HEK293 (cell line): ENCODE measurements at regions not wholly inside any gene's neighbourhood (a gene's known extent, or its start where the extent isn't known, plus 50 kb on each side); places are given as distances from the start of the nearest gene placed in this dataset.
A peak's percentile ranks its signal among the peaks of the same experiment; 100 is the strongest.
"Not testable (repeated sequence)": the region's sequence is repeated elsewhere in the genome, so short reads cannot be mapped to it uniquely, and the experiment has no call there.

ENCODE experiments used
- CTCF ChIA-PET: fragments of 350-600 bp; formaldehyde crosslinking; extraction: SDS; loops from one replicate; lab custom pipeline; 2021; ENCODE audit warnings: antibody characterized with exemption; lab: Yijun Ruan, JAX
- POLR2A ChIA-PET: fragments of 300-600 bp; formaldehyde crosslinking; extraction: SDS; loops from one replicate; lab custom pipeline; 2020; ENCODE audit warnings: antibody characterized with exemption, inconsistent platforms; lab: Yijun Ruan, JAX
- H3K27ac ChIP-seq: fragments of 200-500 bp; sonication (Bioruptor generic); 2 replicates; pipeline ENCODE4 v1.5.1; 2014; ENCODE audit warnings: low read depth, low read length, control low read depth, inconsistent platforms; ENCODE audit errors: extremely low read depth
- H3K36me3 ChIP-seq, 2 experiments: fragments of 200-500 bp in 1 of 2; sonication (Bioruptor generic) in 1 of 2; 1 replicate in 1 of 2; 2 replicates in 1 of 2; pipeline ENCODE4 v1.5.1; 2014 to 2017; ENCODE audit warnings: inconsistent platforms in 2 of 2, low read length in 2 of 2; ENCODE audit not compliant: control insufficient read depth in 2 of 2, insufficient read depth in 1 of 2
- H3K4me1 ChIP-seq: fragments of 200-500 bp; sonication (Bioruptor generic); 2 replicates; pipeline ENCODE4 v1.5.1; 2014; ENCODE audit warnings: mild to moderate bottlenecking, low read length, inconsistent platforms; ENCODE audit not compliant: control insufficient read depth, insufficient read depth
- H3K4me3 ChIP-seq: 2 replicates; pipeline ENCODE4 v1.5.1; 2011; ENCODE audit warnings: low read depth, mild to moderate bottlenecking, control low read depth, low read length, moderate library complexity
- H3K9me3 ChIP-seq: fragments of 200-500 bp; sonication (Bioruptor generic); 2 replicates; pipeline ENCODE4 v1.5.1; 2014; ENCODE audit warnings: low read depth, low read length, inconsistent platforms; ENCODE audit not compliant: control insufficient read depth, insufficient read depth
- MEIS1 ChIP-seq: sonication (generic); formaldehyde crosslinking; IDR thresholded peaks from 2 replicates; pipeline ENCODE4 v1.8.1; 2022; ENCODE audit warnings: missing genetic modification reagents, mild to moderate bottlenecking, borderline replicate concordance
- SETDB1 ChIP-seq: IDR thresholded peaks from one replicate; pipeline ENCODE4 v1.6.1; 2017; ENCODE audit warnings: mild to moderate bottlenecking, low read length, moderate library complexity, mixed read lengths; ENCODE audit not compliant: insufficient read length
- TRIM28 ChIP-seq: IDR thresholded peaks from 2 replicates; pipeline ENCODE4 v1.6.1; 2011; ENCODE audit warnings: low read length, control low read depth, borderline replicate concordance
- WT1 ChIP-seq: fragments of 450-650 bp; formaldehyde crosslinking; IDR thresholded peaks from 2 replicates; pipeline ENCODE4 v1.5.1; 2016; ENCODE audit warnings: missing biosample characterization, missing genetic modification characterization
- ZBTB17 ChIP-seq: fragments of 450-650 bp; formaldehyde crosslinking; IDR thresholded peaks from 2 replicates; pipeline ENCODE4 v1.5.1; 2016; ENCODE audit warnings: missing biosample characterization, missing genetic modification characterization
- ZBTB7A ChIP-seq: fragments of 450-650 bp; formaldehyde crosslinking; IDR thresholded peaks from 2 replicates; pipeline ENCODE4 v1.5.1; 2016; ENCODE audit warnings: low read depth, missing biosample characterization, missing genetic modification characterization
- ZIC2 ChIP-seq: fragments of 450-650 bp; formaldehyde crosslinking; IDR thresholded peaks from 2 replicates; pipeline ENCODE4 v1.5.1; 2016; ENCODE audit warnings: missing biosample characterization, missing genetic modification characterization
- ZNF266 ChIP-seq: fragments of 450-650 bp; formaldehyde crosslinking; IDR thresholded peaks from 2 replicates; pipeline ENCODE4 v1.5.1; 2016; ENCODE audit warnings: missing biosample characterization, missing genetic modification characterization, low read depth
- ZNF335 ChIP-seq: fragments of 450-650 bp; formaldehyde crosslinking; conservative IDR thresholded peaks from 2 replicates; pipeline ENCODE4 v1.5.1; 2016; ENCODE audit warnings: missing biosample characterization, missing genetic modification characterization
- ZNF37A ChIP-seq: fragments of 450-650 bp; IDR thresholded peaks from 2 replicates; pipeline ENCODE4 v1.5.1; 2018; ENCODE audit warnings: missing biosample characterization, missing genetic modification characterization
- ZNF544 ChIP-seq: fragments of 450-650 bp; formaldehyde crosslinking; IDR thresholded peaks from 2 replicates; pipeline ENCODE4 v1.5.0; 2017; ENCODE audit warnings: missing biosample characterization, missing genetic modification characterization
- ZNF610 ChIP-seq: fragments of 450-650 bp; formaldehyde crosslinking; IDR thresholded peaks from 2 replicates; pipeline ENCODE4 v1.5.1; 2016; ENCODE audit warnings: missing biosample characterization, missing genetic modification characterization, borderline replicate concordance
- ZNF670 ChIP-seq: fragments of 450-650 bp; formaldehyde crosslinking; IDR thresholded peaks from 2 replicates; pipeline ENCODE4 v1.5.1; 2016; ENCODE audit warnings: missing biosample characterization, missing genetic modification characterization, low read depth
- TF ChIP-seq, protein P1 (sequence below): fragments of 450-650 bp; formaldehyde crosslinking; IDR thresholded peaks from 2 replicates; pipeline ENCODE4 v1.5.1; 2016; ENCODE audit warnings: missing biosample characterization, missing genetic modification characterization, low read depth
- TF ChIP-seq, protein P2 (sequence below): fragments of 450-650 bp; IDR thresholded peaks from 2 replicates; pipeline ENCODE4 v1.5.1; 2018; ENCODE audit warnings: missing biosample characterization, mild to moderate bottlenecking, missing genetic modification characterization
- TF ChIP-seq, protein P3 (sequence below): fragments of 450-650 bp; formaldehyde crosslinking; IDR thresholded peaks from 2 replicates; pipeline ENCODE4 v1.5.1; 2016; ENCODE audit warnings: missing biosample characterization, missing genetic modification characterization
- TF ChIP-seq, protein P4 (sequence below): fragments of 450-650 bp; formaldehyde crosslinking; IDR thresholded peaks from 2 replicates; pipeline ENCODE4 v1.5.1; 2016; ENCODE audit warnings: missing biosample characterization, missing genetic modification characterization, borderline replicate concordance

DNA sequence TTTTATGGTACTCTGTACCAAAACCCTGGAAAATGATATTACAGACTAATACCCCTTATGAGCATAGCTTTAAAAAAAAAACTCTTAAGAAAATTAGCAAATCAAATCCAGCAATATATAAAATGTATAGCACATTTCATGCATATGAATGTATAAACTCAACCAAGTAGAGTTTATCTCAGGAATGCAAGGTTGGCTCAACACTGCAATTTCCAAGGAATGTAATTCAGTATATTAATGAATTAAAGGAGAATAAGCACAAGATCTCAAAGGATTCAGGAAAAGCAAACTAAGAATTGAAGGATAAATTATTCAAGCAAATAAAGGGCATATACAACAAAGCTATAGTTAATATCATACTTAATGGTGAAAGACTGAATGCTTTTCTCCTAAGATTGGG lies 61.9 kb upstream of the RPL38 start:
- Histone ChIP-seq H3K4me3 (no peak overlapping the region), H3K27ac (no peak overlapping the region), H3K36me3 (no peaks in the 10 kb centered on the region), H3K9me3 (peaks cover 4% of the 10 kb centered on the region), H3K4me1 (no peaks in the 10 kb centered on the region)
- POLR2A ChIA-PET, result interaction anchor here (0.6 kb wide), 1 partner anchor 55 kb away, joined by 5 read pairs; no protein-coding TSS in a partner anchor
- CTCF ChIA-PET, result interaction anchor here (1.4 kb wide), 1 partner anchor 52 kb away, joined by 8 read pairs; no protein-coding TSS in a partner anchor
- TF ChIP-seq ZIC2, result no peak
- peak; percentile 60 for TF ChIP-seq SETDB1
- TF ChIP-seq ZNF37A (tag by site-specific recombination), result no peak
- TF ChIP-seq, protein P1, sequence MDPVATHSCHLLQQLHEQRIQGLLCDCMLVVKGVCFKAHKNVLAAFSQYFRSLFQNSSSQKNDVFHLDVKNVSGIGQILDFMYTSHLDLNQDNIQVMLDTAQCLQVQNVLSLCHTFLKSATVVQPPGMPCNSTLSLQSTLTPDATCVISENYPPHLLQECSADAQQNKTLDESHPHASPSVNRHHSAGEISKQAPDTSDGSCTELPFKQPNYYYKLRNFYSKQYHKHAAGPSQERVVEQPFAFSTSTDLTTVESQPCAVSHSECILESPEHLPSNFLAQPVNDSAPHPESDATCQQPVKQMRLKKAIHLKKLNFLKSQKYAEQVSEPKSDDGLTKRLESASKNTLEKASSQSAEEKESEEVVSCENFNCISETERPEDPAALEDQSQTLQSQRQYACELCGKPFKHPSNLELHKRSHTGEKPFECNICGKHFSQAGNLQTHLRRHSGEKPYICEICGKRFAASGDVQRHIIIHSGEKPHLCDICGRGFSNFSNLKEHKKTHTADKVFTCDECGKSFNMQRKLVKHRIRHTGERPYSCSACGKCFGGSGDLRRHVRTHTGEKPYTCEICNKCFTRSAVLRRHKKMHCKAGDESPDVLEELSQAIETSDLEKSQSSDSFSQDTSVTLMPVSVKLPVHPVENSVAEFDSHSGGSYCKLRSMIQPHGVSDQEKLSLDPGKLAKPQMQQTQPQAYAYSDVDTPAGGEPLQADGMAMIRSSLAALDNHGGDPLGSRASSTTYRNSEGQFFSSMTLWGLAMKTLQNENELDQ, result no peak

DNA sequence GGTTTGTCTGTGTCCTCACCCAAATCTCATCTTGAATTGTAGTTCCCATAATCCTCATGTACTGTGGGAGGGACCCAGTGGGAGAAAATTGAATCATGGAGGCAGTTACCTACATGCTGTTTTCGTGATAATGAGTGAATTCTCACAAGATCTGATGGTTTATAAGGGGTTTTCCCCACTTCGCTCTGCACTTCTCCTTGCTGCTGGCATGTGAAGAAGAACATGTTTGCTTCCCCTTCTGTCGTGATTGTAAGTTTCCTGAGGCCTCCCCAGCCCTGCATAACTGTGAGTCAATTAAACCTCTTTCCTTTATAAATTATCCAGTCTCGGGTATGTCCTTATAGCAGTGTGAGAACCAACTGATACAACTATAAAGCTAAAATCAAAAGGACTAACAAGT lies 60.2 kb upstream of the RPL38 start:
- H3K4me1 ChIP-seq, H3K9me3 ChIP-seq, H3K4me3 ChIP-seq, POLR2A ChIA-PET, H3K36me3 ChIP-seq, H3K27ac ChIP-seq, CTCF ChIA-PET: not testable (repeated sequence)
- TF ChIP-seq TRIM28, result 0 out of 2 replicates have a peak, but pooled peaks have one; percentile 16
- peak; percentile 91 for TF ChIP-seq SETDB1

DNA sequence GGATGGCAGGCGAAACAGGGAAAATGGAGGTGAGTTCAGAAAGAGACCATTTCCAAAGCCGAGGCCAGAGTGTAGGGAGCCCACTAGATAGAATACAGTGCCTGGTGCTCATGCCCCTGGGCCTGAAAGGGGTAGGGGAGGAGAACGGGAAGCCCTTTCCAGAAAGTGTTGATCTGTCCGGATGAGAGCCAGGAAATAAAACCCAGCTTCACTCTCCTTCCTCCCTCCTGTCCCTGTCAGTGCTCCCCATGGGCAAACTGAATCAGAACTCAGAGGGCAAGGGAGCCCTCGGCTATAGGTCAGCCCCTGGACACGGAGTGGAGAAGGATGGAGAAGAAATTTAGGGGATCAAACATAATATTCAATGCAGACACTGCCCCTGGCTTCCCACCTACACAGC lies 57.7 kb upstream of the RPL38 start:
- CTCF ChIA-PET, result interaction anchor here (0.9 kb wide), 1 partner anchor 57 kb away, joined by 3 read pairs; no protein-coding TSS in a partner anchor
- Histone ChIP-seq H3K4me1 (no peaks in the 10 kb centered on the region), H3K9me3 (peaks cover 4% of the 10 kb centered on the region), H3K4me3 (no peak overlapping the region), H3K36me3 (no peaks in the 10 kb centered on the region), H3K27ac (no peak overlapping the region)
- POLR2A ChIA-PET, result interaction anchor here (0.7 kb wide), 1 partner anchor 34 kb away, joined by 6 read pairs; no protein-coding TSS in a partner anchor
- TF ChIP-seq MEIS1 (CRISPR knock-in tag) (no peak), ZNF544 (tag by site-specific recombination) (no peak), WT1 (tag by site-specific recombination) (no peak), ZNF335 (tag by site-specific recombination) (no peak), TRIM28 (no peak), ZBTB7A (no peak), ZNF610 (no peak), ZNF670 (tag by site-specific recombination) (no peak), ZBTB17 (no peak), ZNF266 (tag by site-specific recombination) (no peak)
- TF ChIP-seq, protein P2, sequence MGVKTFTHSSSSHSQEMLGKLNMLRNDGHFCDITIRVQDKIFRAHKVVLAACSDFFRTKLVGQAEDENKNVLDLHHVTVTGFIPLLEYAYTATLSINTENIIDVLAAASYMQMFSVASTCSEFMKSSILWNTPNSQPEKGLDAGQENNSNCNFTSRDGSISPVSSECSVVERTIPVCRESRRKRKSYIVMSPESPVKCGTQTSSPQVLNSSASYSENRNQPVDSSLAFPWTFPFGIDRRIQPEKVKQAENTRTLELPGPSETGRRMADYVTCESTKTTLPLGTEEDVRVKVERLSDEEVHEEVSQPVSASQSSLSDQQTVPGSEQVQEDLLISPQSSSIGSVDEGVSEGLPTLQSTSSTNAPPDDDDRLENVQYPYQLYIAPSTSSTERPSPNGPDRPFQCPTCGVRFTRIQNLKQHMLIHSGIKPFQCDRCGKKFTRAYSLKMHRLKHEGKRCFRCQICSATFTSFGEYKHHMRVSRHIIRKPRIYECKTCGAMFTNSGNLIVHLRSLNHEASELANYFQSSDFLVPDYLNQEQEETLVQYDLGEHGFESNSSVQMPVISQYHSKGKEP (tag by site-specific recombination), result no peak
- TF ChIP-seq, protein P3, sequence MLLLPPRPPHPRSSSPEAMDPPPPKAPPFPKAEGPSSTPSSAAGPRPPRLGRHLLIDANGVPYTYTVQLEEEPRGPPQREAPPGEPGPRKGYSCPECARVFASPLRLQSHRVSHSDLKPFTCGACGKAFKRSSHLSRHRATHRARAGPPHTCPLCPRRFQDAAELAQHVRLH, result no peak
- TF ChIP-seq, protein P4, sequence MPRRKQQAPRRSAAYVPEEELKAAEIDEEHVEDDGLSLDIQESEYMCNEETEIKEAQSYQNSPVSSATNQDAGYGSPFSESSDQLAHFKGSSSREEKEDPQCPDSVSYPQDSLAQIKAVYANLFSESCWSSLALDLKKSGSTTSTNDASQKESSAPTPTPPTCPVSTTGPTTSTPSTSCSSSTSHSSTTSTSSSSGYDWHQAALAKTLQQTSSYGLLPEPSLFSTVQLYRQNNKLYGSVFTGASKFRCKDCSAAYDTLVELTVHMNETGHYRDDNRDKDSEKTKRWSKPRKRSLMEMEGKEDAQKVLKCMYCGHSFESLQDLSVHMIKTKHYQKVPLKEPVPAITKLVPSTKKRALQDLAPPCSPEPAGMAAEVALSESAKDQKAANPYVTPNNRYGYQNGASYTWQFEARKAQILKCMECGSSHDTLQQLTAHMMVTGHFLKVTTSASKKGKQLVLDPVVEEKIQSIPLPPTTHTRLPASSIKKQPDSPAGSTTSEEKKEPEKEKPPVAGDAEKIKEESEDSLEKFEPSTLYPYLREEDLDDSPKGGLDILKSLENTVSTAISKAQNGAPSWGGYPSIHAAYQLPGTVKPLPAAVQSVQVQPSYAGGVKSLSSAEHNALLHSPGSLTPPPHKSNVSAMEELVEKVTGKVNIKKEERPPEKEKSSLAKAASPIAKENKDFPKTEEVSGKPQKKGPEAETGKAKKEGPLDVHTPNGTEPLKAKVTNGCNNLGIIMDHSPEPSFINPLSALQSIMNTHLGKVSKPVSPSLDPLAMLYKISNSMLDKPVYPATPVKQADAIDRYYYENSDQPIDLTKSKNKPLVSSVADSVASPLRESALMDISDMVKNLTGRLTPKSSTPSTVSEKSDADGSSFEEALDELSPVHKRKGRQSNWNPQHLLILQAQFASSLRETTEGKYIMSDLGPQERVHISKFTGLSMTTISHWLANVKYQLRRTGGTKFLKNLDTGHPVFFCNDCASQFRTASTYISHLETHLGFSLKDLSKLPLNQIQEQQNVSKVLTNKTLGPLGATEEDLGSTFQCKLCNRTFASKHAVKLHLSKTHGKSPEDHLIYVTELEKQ (tag by site-specific recombination), result no peak
